ENCODE measurements at regions not wholly inside any gene's neighbourhood (a gene's known extent, or its start where the extent isn't known, plus 50 kb on each side); places are given as distances from the start of the nearest gene placed in this dataset.

DNA sequence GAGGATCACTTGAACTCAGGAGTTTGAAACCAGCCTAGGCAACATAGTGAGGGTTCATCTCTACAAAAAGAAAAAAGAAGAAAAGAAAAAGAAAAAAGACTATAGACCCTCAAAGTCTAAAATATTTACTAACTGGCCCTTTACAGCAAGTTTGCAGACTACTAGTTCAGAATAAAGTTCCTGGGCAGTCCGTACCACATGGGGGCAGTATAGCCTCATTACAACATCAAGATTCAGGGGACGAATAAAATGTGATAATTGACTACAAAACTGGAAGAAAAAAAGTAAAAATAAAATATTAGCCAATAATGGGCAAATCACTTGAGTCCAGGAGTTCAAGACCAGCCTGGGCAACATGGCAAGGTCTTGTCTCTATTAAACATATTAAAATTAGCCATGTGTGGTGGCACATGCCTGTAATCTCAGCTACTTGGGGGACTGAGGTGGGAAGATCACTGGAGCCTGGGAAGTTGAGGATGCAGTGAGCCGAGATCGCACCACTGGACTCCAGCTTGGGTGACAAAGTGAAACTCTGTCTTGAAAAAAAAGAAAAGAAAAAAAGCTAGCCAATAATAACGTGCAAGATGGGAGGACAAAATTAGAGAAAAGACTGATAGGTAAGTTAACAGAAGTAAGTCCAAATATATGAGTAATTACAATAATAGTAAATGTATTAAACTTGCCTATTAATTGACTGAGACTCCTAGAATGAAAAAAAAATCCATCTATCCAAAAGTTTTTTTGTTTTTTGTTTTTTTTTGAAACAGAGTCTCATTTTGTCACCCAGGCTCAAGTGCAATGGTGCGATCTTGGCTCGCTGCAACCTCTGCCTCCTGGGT lies 129.4 kb upstream of the SEC14L1 start:
- no peak for TF ChIP-seq ZFX (IDR thresholded peaks at IDR 0.05; ENCODE audit: borderline replicate concordance)
- TF ChIP-seq, protein P1, sequence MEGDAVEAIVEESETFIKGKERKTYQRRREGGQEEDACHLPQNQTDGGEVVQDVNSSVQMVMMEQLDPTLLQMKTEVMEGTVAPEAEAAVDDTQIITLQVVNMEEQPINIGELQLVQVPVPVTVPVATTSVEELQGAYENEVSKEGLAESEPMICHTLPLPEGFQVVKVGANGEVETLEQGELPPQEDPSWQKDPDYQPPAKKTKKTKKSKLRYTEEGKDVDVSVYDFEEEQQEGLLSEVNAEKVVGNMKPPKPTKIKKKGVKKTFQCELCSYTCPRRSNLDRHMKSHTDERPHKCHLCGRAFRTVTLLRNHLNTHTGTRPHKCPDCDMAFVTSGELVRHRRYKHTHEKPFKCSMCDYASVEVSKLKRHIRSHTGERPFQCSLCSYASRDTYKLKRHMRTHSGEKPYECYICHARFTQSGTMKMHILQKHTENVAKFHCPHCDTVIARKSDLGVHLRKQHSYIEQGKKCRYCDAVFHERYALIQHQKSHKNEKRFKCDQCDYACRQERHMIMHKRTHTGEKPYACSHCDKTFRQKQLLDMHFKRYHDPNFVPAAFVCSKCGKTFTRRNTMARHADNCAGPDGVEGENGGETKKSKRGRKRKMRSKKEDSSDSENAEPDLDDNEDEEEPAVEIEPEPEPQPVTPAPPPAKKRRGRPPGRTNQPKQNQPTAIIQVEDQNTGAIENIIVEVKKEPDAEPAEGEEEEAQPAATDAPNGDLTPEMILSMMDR (IDR thresholded peaks at IDR 0.05): peak; percentile 74
- H3K27ac ChIP-seq: no peak overlapping the region

DNA sequence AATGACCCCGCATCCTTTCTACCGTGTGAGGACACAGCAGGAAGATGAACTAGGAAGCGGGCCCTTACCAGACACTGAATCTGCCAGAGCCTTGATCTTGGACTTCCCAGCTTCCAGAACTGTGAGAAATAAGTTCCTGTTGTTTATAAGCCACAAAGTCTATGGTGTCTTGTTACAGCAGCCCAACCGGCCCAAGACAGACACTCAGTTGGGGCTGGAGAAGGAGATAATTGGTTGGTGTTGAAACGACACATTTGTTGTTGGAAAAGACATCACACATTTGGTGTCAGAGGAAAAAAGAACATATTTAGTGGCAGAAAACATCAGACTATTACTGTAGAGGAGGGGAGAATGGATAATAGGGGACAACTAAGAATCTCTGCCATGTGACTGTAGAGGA lies 122.3 kb upstream of the SEC14L1 start:
- TF ChIP-seq, protein P1 (IDR thresholded peaks at IDR 0.05): no peak
- no peak for TF ChIP-seq ZFX (IDR thresholded peaks at IDR 0.05; ENCODE audit: borderline replicate concordance)

DNA sequence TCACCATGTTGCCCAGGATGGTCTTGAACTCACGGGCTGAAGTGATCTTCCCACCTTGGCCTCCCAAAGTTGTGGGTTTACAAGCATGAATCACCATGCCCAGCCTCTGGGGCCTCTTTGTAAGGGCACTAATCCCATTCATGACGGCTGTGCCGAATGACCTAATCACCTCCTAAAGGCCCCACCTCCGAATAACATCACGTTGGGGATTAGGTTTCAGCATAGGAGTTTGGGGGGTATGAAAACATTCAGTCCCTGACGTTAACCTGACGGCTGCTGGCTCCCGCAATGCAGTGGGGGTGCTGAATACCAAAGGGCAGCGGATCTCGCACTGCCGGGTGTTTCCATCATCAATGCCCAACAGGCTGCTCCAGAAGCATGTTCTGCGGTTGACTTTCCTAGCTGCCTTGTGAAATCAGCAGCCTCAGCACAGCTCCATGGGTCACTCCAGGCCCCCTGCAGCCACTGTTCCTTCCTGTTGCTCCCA lies 120.8 kb upstream of the SEC14L1 start:
- H3K27ac ChIP-seq: no peak overlapping the region
- TF ChIP-seq, protein P1 (IDR thresholded peaks at IDR 0.05): no peak
- TF ChIP-seq ZFX (IDR thresholded peaks at IDR 0.05; ENCODE audit: borderline replicate concordance): no peak

More for the DNA sequence above, 122.3 kb upstream of the SEC14L1 start:
- H3K27ac ChIP-seq: no peak overlapping the region

DNA sequence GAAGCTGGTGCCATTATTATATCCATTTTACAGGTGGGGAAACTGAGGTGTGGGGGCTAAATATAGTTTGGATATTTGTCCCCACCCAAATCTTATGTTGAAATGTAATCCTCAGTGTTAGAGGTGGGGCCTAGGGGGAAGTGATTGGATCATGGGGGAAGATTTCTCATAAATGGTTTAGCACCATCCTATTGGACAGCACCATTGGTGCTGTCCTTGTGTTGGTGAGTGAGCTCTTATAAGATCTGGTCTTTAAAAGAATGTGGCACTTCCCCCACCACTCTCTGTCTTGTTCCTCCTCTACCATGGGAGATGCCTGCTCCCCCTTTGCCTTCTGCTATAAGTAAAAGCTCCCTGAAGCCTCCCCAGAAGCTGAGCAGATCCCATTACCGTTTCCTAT lies 119.8 kb upstream of the SEC14L1 start:
- no peak overlapping the region for H3K27ac ChIP-seq

DNA sequence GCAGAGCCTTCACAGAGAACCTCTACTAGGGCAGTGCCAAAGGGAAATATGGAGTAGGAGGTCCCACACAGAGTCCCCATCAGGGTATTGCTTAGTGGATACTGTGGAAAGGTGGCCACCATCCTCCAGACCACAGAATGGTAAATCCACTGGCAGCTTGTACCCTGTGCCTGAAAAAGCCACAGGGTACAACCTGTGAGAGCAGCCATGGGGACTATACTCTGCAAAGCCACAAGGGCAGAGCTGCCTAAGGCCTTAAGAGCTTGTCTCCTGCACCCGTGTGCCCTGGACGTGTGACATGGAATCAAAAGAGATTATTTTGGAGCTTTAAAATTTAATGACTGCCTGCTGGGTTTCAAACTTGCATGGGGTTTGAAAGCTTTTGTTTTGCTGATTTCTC lies 118.0 kb upstream of the SEC14L1 start:
- no peak overlapping the region for H3K27ac ChIP-seq
- TF ChIP-seq, protein P1 (IDR thresholded peaks at IDR 0.05): no peak
- TF ChIP-seq ZFX (IDR thresholded peaks at IDR 0.05; ENCODE audit: borderline replicate concordance): no peak

More for the DNA sequence above, 119.8 kb upstream of the SEC14L1 start:
- no peak for TF ChIP-seq ZFX (IDR thresholded peaks at IDR 0.05; ENCODE audit: borderline replicate concordance)
- TF ChIP-seq, protein P1 (IDR thresholded peaks at IDR 0.05): no peak

DNA sequence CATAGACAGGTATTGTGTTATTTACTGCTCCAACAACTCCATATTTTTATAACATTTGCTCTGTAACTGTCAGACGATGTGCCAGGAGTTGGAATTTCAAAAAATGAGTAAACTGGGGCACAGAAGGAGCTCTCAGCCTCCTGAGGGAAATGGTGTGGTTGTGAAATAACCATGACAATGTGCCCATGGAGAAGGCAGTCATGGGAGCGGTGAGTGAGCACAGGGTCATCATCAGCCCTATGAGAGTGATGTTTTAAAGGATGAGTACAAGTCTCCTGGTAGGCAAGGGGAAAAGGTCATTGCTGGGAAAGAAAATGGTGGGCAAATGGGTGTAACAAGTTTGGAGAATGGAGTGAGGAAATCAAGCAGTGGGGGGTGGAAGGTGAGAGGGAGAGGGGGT lies 115.0 kb upstream of the SEC14L1 start:
- no peak overlapping the region for H3K27ac ChIP-seq
- TF ChIP-seq, protein P1 (IDR thresholded peaks at IDR 0.05): no peak
- TF ChIP-seq ZFX (IDR thresholded peaks at IDR 0.05; ENCODE audit: borderline replicate concordance): no peak

DNA sequence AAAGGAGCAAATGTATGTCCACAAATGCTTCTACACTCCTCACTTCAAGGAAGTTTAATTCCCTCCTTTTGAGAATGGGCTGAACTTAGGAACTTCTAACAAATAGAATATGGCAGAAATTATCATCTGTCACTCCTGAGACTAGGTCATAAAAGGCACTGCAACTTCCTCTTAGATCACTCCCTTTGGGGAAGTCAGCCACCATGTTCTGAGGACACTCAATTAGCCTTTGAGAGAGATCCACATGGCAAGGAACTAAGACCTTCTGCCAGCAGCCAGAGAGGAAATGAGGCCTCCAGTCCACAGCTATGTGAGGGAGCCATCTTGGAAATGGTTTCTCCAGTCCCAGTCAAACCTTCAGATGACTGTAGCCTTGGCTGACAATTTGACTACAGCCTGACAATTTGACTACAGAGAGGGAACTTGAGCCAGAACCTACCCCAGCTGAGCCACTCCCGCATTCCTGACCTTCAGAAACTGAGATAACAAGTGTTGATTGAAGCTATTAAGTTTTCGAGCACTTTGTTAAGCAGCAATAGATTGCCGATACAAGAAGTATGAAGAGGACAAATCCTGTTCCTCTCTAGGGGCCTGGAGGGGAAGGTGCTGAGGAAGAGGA lies 113.4 kb upstream of the SEC14L1 start:
- no peak for TF ChIP-seq ZFX (IDR thresholded peaks at IDR 0.05; ENCODE audit: borderline replicate concordance)
- TF ChIP-seq, protein P1 (IDR thresholded peaks at IDR 0.05): no peak
- H3K27ac ChIP-seq: no peak overlapping the region

Measured in 22Rv1 (cell line).